Stimulated activated CD8-positive, alpha-beta memory T cell treated with anti-CD3 and anti-CD28 coated beads, Interleukin-15, amount 100 ng/mL, for 1 hour (primary cell): ENCODE measurements at regions not wholly inside any gene's neighbourhood (a gene's known extent, or its start where the extent isn't known, plus 50 kb on each side); places are given as distances from the start of the nearest gene placed in this dataset.
"Not testable (repeated sequence)": the region's sequence is repeated elsewhere in the genome, so short reads cannot be mapped to it uniquely, and the experiment has no call there.

ENCODE experiments used
- DNase-seq: peaks from one replicate; pipeline ENCODE4 v3.0.0-alpha.2; 2020; ENCODE audit warnings: low read depth

DNA sequence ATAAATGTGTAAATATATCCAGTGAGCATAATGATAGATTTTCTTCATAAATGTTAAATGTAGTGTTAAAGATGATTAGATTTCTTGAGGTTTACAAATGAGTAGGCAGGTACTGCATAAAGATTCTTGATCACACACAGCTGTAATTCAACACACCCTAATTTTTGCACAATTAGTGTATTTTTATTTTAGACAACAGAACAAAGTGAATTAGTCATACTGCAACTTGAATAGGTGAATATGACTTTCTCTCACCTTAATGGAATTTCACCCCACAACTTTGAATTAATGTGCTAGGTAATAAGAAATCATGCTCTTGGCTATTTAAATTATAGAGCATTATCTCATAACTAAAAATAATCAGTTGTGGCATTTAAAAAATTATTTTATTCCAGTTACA is 795.7 kb upstream of the ACO1 start:
- no peak for DNase-seq

DNA sequence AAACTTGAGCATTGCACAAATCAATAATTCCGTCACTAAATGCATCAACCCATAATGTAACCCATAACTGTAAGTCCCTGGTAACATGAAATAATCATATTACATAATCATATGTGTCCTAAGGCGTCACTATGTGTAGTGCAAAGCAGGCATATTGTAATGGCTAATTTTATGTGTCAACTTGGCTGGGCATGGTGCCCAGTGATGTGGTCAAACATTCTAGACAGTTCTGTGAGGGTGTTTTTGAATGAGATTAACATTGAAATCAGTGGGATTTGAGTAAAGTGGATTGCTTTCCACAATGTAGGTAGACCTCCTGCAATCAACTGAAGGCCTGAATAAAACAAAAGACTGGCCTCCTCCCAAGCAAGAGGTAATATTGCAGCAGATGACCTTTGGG is 794.4 kb upstream of the ACO1 start:
- no peak for DNase-seq

DNA sequence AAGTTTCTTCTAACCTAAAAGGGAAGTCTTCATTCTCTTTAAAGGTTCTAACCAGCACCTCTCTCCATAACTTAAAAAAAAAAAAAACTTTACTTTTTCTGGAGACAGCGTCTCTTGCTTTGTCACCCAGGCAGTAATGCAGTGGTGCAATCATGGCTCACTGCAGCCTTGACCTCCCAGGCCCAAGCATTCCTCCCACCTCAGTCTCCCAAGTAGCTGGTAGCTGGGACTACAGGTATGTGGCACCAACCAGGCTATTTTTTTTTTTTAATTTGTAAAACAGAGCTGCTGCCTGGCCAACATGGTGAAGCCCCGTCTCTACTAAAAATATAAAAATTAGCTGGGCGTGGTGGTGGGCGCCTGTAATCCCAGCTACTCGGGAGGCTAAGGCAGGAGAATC is 787.4 kb upstream of the ACO1 start:
- not testable (repeated sequence) for DNase-seq

DNA sequence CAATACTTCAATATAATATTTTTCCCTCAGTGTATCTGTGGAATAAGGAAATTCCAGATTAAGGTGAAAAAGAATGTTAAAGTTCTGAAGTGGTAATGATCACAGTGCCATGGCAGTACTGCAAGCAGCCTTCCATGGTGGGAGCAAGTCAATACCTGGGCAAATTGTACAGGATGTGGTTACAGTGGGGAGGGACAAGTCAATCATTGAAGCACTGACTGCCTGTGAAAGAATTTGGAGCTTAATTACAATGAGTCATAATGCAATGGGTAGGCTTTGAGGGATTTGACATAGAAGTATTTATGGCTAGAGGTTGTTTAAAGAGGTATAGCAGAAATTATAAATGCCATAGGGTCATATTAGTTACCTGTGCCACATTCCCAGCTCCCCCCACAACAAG is 786.5 kb upstream of the ACO1 start:
- no peak for DNase-seq

DNA sequence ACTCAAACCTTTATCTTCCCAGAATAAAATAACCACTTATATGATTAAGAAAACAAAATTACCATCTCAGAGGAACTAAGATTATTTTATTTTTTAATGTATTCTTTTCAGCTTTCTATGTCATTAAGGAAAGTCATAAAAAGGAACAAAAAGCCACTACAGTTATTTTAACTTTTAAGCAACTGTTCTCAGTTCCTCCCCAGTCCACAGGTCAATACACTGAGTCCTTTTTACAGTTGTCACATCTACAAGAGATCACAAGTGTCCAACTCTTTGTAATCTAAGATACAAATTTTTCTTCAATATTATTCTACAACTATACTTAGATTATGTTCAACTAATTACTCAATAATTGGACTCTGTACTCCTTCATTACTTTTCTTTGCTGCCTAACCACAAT is 782.8 kb upstream of the ACO1 start:
- DNase-seq = no peak

DNA sequence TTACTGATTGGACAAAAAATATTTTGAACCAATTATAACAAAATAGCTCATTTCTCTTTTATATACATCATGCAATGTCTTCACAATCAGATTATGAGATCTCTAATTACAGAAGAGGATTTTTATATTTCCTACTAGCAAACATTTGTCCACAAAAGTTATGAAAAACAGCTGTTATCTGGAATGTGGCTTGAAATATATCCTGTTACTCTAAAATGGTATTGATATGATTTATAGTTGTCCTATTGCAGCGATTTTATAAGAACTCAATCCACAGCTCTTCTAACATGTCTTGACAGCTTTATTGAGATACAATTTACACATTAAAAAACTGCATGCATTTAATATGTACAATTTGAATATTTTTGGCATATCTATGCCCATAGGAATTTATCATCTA is 779.9 kb upstream of the ACO1 start:
- DNase-seq = no peak

DNA sequence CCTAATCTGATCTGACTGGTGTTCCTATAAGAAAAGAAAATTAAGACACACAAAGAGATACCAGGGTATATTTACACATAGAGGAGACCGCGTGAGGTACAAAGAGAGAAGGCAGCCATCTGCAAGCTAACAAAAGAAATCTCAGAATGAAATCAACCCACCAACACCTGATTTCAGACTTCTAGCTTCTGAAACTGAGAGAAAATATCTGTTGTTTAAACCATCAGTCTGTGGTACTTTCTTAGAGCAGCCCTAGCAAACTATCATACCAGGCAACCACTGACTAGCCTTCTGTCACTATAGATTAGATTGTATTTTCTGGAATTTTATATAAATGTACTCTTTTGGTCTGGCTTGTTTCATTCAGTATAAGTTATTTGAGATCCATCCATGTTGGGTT is 779.3 kb upstream of the ACO1 start:
- DNase-seq = no peak

DNA sequence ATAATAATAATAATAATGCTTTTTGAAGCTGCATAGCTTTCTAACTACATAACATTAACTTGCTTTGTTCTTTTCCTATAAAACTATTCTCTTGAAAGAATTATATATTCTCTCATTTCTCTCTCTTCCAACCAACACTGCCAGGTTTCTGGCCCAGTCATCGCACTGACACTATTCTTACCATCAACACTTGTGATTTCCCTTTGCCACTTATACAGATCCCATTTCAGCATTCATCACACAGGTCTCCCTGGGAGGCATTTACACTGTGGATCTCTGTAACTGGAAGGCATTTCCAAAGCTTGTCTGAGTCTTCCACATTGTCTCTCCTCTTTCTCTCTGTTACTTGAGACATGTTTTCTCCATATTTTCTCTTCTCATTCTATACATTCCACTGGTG is 777.8 kb upstream of the ACO1 start:
- no peak for DNase-seq

DNA sequence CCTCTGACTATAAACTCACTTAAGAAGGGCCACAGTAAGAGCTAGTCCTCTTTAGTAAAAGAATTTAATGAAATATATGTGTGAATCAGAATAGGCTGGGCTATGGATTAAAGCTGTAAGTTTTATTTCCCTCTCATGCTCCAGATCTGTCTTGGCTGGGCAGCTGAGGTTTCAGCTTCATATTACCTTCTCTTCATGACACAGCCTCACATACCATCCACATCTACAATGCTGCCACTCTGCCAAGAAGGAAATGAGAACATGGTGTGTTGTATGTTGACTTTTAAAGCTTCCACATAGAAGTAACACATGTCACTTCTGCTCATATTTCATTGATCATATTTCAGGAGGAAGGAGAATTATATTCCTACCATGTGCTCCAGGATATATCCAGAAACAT is 776.0 kb upstream of the ACO1 start:
- no peak for DNase-seq

DNA sequence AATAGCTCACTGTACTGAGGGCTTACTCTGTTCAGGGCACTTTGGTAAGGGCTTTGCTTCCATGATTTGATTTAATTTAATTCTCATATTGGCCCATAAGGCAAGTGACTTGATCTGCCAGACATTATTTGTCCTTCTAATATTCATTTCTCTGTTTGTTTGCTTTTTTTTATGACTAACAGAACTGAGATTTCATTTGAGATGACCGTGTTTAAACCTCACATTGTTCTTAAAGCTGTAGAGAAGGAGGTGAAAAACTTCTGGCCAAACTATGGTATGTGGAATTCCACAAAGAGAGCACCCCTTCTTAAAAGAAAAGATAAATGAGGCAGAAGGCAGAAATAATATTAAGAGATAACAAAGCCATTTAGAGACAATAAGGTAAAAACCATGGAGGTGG is 775.6 kb upstream of the ACO1 start:
- no peak for DNase-seq

DNA sequence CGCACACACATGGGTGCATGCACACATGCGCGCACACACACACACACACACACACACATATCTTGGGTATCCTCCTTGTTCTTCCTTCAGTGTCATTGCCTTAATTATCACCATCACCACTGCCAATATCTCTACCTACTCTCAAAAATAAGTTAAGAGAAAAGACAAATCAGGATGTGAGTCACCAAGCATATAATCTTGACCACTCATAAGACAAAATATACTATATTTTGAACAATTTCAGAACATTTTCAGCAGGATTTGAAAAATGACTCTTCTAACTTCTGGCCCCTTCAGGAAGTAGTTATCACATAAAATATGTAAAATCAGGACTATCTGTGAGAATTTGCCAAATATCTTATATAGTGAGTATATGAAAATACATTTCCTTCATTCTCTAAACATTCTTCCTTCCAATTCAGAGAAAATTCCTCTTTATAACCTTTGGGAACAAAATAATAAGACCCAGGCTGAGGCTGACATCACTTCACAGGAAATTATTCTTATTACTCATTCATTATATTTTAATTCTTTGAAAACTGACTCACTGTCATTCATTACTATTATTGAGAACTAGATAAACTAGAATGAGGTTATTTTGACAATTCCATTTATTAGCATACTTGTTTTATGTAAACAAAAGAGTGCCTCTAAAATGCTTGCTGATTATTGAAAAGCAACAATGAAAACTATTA is 772.0 kb upstream of the ACO1 start:
- no peak for DNase-seq

DNA sequence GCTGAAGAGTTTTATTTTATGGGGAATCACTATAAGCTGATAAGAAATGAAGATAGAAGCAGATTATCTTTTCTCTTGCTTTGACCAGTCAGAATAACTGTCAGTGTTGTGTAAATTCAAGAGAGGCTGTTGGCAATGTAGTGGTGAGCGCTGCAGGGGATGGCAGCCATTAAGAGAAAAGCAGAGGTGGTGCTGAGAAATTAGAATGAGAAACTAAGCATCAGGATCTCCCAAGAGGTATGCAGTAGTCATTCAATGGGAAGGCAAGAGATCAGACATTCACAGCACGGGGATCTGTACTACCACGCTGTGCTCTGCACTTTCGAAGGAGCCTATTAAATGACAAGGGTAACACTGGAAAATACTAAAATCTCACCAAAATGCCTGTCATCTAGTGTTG is 768.5 kb upstream of the ACO1 start:
- no peak for DNase-seq

DNA sequence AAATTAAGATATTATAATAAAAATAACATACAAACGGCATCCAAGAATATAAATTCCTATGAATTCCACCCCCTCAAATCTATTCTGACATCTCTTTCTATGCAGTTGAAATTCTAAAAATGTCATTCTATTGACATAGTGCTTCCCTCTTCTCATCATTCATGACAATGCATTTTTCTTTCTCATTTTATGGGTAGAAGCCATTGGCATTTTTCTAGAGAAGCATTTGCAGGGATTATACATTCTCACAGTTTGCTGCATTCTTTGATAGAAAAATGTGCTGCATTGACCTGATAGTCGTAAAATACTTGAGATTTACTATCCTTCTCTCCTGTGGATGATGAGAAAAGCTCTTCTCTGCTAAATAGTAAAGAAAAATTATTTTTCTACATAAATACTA is 760.9 kb upstream of the ACO1 start:
- DNase-seq = no peak

DNA sequence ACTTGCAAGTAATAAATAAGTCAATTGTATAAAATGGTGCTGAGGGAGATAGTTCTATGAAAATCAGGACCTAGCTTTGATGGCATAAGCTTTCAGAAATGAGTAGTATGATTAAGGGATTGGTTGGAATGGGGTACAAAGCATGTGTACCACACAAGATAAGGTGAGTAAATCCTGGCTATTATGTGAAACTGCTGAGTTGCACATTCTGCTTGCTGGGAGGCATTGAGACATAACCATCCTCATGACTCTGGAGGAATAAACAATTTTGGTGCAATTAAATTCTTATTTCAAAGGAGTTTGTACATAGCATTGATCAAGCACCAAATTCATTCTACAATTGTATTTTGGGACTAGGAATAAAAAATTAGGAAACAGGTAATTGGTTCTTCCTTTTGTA is 755.2 kb upstream of the ACO1 start:
- DNase-seq = no peak

DNA sequence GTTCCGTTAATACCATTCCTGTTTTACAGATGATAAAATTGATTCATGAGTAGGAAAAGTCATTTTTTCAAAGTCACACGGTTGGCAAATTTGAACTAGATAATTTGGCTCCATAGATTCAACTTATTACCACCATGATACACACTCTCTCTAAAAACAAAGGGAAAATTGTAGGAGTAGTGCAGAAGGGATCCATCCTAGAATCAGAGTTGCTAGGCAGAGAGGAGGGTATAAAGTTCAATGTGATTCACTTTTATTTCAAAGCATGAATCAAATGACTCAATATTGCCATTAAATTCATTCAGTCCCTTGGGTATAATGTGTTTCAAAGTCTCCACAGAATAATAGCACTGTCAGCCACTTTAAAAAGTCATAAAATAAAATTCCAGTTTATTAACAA is 747.2 kb upstream of the ACO1 start:
- no peak for DNase-seq

DNA sequence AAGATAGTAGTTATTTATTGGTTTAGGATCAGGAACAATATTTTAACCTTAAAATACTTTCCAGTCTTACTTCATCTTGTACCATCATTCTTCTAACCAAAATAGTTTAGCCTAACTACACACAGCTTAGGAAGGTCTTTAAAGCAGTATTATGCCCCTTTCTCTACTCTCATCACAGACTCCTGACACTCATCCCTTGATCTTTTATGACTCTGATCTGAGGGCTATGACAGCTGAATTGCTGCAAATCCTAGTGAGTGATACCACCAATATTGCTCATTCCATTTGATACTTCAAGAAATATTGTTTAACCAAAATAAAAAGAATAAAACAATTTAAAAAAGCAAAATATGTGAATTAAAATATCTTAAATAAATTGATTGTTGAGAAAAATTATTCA is 746.6 kb upstream of the ACO1 start:
- DNase-seq = no peak

DNA sequence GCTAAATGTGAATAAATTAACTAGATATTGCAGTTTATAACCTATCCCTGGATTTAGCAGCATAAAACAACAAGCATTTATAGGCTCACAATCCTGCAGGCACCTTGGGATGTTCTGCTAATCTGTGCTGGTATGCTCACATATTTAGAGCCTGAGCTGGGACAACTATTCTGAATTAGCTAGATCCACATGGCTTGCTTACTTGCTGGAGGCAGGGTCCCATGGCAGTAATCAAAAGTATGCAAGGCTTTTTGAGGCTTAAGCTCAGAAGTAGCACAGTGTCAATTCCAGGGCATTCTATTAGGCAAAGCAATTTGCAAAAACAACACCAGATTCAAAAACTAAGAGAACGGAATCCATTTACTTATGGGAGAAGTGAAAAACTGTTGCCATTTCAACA is 745.0 kb upstream of the ACO1 start:
- no peak for DNase-seq

DNA sequence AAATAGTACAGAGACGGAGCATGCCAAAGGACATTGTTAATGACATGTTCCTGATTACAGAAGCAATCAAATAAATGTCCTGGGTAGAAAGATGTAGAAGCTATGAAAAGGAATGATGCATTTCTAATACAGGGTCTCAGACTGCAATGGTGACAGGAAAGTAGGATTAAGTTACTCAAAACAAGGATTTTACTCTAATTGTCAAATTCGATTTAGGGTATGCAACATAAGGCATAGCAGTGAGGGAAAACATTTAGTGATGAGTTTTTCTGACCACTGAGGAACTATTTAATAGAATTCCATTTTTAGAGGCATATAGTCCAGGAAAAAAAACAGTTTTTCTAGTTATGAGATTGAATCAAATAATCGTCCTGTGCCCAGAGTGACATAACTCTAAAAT is 715.1 kb upstream of the ACO1 start:
- no peak for DNase-seq

DNA sequence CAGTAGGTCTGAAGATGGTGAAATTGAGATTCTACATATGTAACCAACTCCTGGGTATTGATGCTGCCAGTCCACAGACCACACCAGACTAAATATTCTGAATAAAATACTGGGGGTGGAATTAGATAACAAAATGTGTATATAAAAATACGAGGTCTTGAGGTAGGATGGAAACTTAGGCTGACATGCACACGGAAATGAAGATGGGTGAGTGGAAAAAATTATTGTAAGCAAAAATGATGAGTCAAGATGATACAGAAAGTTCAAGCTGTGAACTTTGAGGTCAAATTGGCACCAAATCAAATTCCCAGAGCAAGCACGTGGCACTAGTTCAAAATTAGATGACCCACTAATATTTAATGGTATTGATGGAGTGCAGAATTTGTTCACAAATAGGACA is 713.4 kb upstream of the ACO1 start:
- no peak for DNase-seq

DNA sequence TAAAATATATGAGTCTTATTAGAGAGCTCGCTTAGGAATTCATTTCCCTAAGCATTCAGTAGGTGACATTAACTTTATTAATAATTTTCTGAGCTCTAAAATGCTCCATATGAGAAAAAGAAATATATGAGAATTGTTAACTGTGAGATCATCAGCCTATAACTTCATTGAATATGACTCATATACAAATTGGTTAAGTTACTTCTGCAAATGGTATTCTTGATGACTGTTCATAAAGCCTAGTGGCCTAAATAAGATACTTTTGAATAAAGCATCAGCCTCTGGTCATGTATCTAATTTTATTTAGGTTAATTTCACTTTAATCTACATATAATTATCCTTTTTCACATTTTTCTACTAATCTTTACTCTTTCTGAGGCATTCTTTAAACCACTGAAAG is 710.2 kb upstream of the ACO1 start:
- DNase-seq = no peak

DNA sequence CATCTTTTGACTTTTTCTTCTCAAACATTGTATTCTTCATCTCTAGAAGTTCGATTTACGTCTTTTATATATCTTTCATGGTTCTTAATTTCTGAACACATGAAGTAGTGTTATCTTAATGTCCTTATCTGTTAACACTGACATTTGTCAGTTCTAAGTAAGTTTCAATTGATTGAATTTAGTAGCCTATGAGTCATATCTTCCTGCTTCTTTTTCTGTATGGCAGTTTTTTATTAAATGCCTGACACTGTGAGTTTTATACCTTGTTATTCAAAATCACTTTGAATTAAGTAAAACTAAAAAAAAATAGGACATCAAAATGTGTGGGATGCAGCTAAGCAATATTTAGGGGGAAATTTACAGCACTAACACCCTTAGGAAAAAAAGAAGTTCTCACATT is 707.0 kb upstream of the ACO1 start:
- DNase-seq = no peak

DNA sequence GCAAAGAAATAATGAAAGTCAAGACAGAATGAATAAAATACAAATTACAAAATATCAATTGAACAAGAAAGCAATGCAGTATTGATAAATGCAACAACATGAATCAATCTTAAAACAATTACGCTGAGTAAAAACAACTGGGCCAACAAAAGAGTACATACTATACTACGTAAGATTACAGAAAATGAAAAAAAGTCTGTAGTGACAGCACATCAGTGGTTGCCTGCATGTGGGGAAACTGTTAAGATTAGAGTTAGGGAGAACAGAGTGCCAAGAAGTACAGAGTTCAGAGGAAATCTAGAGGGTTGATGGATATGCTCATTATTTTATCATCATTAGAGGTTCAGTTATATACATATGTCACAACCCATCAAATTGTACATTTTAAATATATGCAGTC is 706.6 kb upstream of the ACO1 start:
- DNase-seq = no peak

DNA sequence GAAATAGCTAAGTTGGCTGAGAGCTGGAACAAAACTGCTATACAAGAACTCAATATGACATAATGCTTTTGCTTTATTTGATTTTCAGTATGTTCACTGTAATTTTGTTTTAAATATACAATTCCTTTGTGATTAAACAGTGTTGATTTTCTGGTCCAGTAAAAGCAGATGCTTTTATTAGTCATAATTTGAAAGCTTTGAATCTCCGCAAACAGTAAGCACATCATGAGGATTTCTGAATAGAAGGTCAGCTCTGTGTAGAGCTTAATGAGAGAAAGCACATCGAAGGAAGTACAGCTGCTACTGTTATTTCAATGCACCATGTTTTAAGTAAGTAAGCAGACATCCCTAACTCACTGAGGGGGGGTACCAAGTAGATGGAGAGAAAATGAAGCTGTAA is 701.3 kb upstream of the ACO1 start:
- DNase-seq = no peak

DNA sequence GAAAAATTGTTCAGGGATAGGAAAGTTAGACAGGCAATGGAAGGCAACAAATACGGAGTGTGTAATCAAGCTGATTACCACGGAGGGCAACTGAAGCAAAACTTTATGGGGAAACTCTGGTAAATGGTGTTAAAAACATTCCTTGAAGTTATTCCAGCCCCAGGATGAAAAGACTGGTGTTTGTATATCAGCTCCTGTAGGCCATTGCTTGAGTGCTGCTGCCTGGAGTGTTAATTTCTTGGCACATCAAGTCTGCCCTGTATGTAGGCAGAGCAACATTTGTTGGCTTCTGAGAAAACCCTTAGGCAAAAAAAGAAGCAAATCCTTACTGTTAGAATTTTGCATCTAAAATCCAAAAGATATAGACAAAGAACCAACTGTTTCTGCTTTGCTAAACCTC is 686.5 kb upstream of the ACO1 start:
- no peak for DNase-seq

DNA sequence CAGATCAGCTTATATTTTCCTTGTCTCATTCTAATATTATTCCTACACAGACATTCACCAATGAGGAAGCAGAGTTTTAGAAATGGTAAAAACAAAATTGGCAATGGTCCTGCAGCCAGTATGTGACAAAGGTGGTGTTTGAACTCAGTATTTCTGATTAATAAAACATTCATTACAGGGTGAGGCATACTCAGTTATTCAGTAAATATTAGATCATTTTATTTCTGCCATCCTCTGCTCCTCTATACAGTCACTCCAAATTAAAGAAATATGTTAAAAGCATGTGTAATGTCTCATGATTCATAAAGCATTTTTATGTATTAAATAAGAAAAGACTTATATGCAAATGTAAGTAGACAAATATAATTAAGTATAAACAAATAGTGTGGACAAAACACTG is 684.6 kb upstream of the ACO1 start:
- no peak for DNase-seq
